GM12878 (cell line): ENCODE measurements at regions not wholly inside any gene's neighbourhood (a gene's known extent, or its start where the extent isn't known, plus 50 kb on each side); places are given as distances from the start of the nearest gene placed in this dataset.

Source experiments
- ATAC-seq: fragments of 200-7000 bp; cut with Tn5 transposase; 3 replicates; pipeline ENCODE4 v1.9.1; 2020; ENCODE audit warnings: mild to moderate bottlenecking, moderate library complexity
- BruUV-seq: library from RNA; stranded (reverse); fragments of 400-500 nt; replicated peaks from 2 replicates; lab custom pipeline; 2021; lab: Mats Ljungman, UMichigan
- CTCF ChIA-PET: fragments of 300-600 bp; sonication (Branson Sonifier 250); formaldehyde crosslinking; extraction: SDS; loops from one replicate; lab custom pipeline; 2021; ENCODE audit warnings: inconsistent platforms; lab: Yijun Ruan, JAX
- POLR2A ChIA-PET: fragments of 350-600 bp; formaldehyde crosslinking; extraction: SDS; loops from one replicate; lab custom pipeline; 2021; ENCODE audit warnings: inconsistent platforms; lab: Charles Lee
- RAD21 ChIA-PET: fragments of 300-600 bp; sonication (Branson Sonifier 250); formaldehyde crosslinking; loops from one replicate; lab custom pipeline; 2023; ENCODE audit warnings: antibody characterized with exemption; ENCODE audit not compliant: unreplicated experiment; lab: Charles Lee
- SMC1A ChIA-PET: fragments of 300-600 bp; sonication (Branson Sonifier 250); formaldehyde crosslinking; loops from one replicate; lab custom pipeline; 2023; ENCODE audit not compliant: unreplicated experiment, uncharacterized antibody; lab: Charles Lee
- DNase-seq: peaks from one replicate; pipeline ENCODE4 v3.0.0-alpha.2; 2011; ENCODE audit warnings: low read depth, low spot score
- FAIRE-seq: peaks from 3 replicates; lab custom pipeline; 2011; peaks lifted over from hg19 to GRCh38; lab: Jason Lieb, UNC
- H2AFZ ChIP-seq: 2 replicates; pipeline ENCODE4 v1.6.0; 2011; ENCODE audit warnings: low read depth, low read length, control low read depth; ENCODE audit not compliant: control insufficient read depth
- H3K27ac ChIP-seq: 2 replicates; pipeline ENCODE4 v1.5.1; 2011; ENCODE audit warnings: control low read depth; ENCODE audit not compliant: control insufficient read depth, insufficient read depth
- H3K27me3 ChIP-seq, 2 experiments: replicated peaks in 1 of 2; 2 replicates each; pipeline versions ENCODE4 v1.6.0 to v1.6.1; 2011; ENCODE audit warnings: low read length in 1 of 2; ENCODE audit not compliant: control insufficient read depth in 2 of 2, insufficient read depth in 2 of 2
- H3K36me3 ChIP-seq, 2 experiments: 2 replicates each; pipeline ENCODE4 v1.5.1; 2011; ENCODE audit warnings: low read length in 1 of 2; ENCODE audit not compliant: control insufficient read depth in 2 of 2, insufficient read depth in 2 of 2
- H3K4me1 ChIP-seq: 2 replicates; pipeline ENCODE4 v1.6.1; 2011; ENCODE audit warnings: mild to moderate bottlenecking, low read length, moderate library complexity, mixed read lengths; ENCODE audit not compliant: control insufficient read depth, insufficient read depth
- H3K4me2 ChIP-seq: 2 replicates; pipeline ENCODE4 v1.6.0; 2011; ENCODE audit warnings: control low read depth; ENCODE audit not compliant: control insufficient read depth, insufficient read depth
- H3K4me3 ChIP-seq: fragments of 200-600 bp; sonication (generic); 2 replicates; pipeline ENCODE4 v1.5.1; 2016
- H3K79me2 ChIP-seq: 2 replicates; pipeline ENCODE4 v1.6.0; 2011; ENCODE audit warnings: low read length; ENCODE audit not compliant: control insufficient read depth, insufficient read depth
- H3K9ac ChIP-seq: 2 replicates; pipeline ENCODE4 v1.8.0; 2011; ENCODE audit warnings: low read length, control low read depth, mixed read lengths; ENCODE audit not compliant: control insufficient read depth, insufficient read depth
- H3K9me3 ChIP-seq: replicated peaks from 3 replicates; pipeline ENCODE4 v1.5.1; 2011; ENCODE audit warnings: mild to moderate bottlenecking, low read length; ENCODE audit not compliant: control insufficient read depth, insufficient read depth
- H4K20me1 ChIP-seq: 2 replicates; pipeline ENCODE4 v1.6.0; 2011; ENCODE audit not compliant: control insufficient read depth, insufficient read depth
- BMI1 ChIP-seq: fragments of 450-650 bp; IDR thresholded peaks from 2 replicates; pipeline ENCODE4 v1.6.1; 2016; ENCODE audit warnings: mild to moderate bottlenecking, moderate library complexity, borderline replicate concordance
- CBX3 ChIP-seq: fragments of 200-600 bp; sonication (generic); IDR thresholded peaks from 2 replicates; pipeline ENCODE4 v1.6.1; 2016; ENCODE audit warnings: low read depth, borderline replicate concordance
- GABPA ChIP-seq: IDR thresholded peaks from 2 replicates; pipeline ENCODE4 v1.6.1; 2014; ENCODE audit warnings: antibody characterized with exemption, low read depth, mild to moderate bottlenecking, inconsistent platforms
- MYC ChIP-seq: IDR thresholded peaks from 2 replicates; pipeline ENCODE4 v1.6.1; 2011; ENCODE audit warnings: mild to moderate bottlenecking, low read length, moderate library complexity, inconsistent platforms; ENCODE audit not compliant: insufficient read depth, insufficient replicate concordance, insufficient read length, severe bottlenecking
- NFIC ChIP-seq: IDR thresholded peaks from 2 replicates; pipeline ENCODE4 v1.6.1; 2012; ENCODE audit warnings: low read depth, mild to moderate bottlenecking, inconsistent platforms, low read length, moderate library complexity
- PAX8 ChIP-seq: fragments of 450-650 bp; IDR thresholded peaks from 2 replicates; pipeline ENCODE4 v1.6.1; 2017; ENCODE audit warnings: mild to moderate bottlenecking, moderate library complexity
- RAD51 ChIP-seq: fragments of 450-650 bp; IDR thresholded peaks from 2 replicates; pipeline ENCODE4 v1.6.1; 2016; ENCODE audit warnings: moderate library complexity, mild to moderate bottlenecking, inconsistent platforms
- RCOR1 ChIP-seq: conservative IDR thresholded peaks from 2 replicates; pipeline ENCODE4 v1.6.1; 2012; ENCODE audit warnings: low read depth, low read length, improper control_type of control experiment
- SMC3 ChIP-seq: IDR thresholded peaks from 2 replicates; pipeline ENCODE4 v1.6.1; 2011; ENCODE audit warnings: low read length, improper control_type of control experiment, borderline replicate concordance
- TCF3 ChIP-seq: IDR thresholded peaks from 2 replicates; pipeline ENCODE4 v1.6.1; 2012; ENCODE audit warnings: low read depth, mild to moderate bottlenecking, low read length, borderline replicate concordance; ENCODE audit not compliant: insufficient read depth
- ZBTB40 ChIP-seq: fragments of 450-650 bp; IDR thresholded peaks from 2 replicates; pipeline ENCODE4 v1.6.1; 2016; ENCODE audit warnings: mild to moderate bottlenecking, moderate library complexity, borderline replicate concordance
- WGBS: methylation state at CpG from one replicate; pipeline ENCODE4 v1.1.6; 2016; ENCODE audit warnings: low lambda C conversion rate; ENCODE audit not compliant: insufficient replicate concordance, insufficient coverage; ENCODE audit errors: missing lambda C conversion rate; 5-methylcytosine and 5-hydroxymethylcytosine counted together
- in situ Hi-C: fragments of 300-500 bp; cut with MboI; formaldehyde crosslinking; loops from 9 replicates; pipeline ENCODE4 v1.14.3; 2018; ENCODE audit warnings: mixed read lengths
- intact Hi-C: fragments of 100-400 bp; cut with micrococcal nuclease; formaldehyde crosslinking; loops from one replicate; pipeline ENCODE4 v1.14.2; 2022; ENCODE audit not compliant: unreplicated experiment
- TF ChIP-seq, protein P1 (sequence below): fragments of 450-650 bp; formaldehyde crosslinking; IDR thresholded peaks from 2 replicates; pipeline ENCODE4 v1.4.0; 2022; ENCODE audit warnings: mild to moderate bottlenecking, moderate library complexity
- TF ChIP-seq, protein P2 (sequence below): fragments of 450-650 bp; IDR thresholded peaks from 2 replicates; pipeline ENCODE4 v1.6.1; 2017; ENCODE audit warnings: antibody characterized with exemption, mild to moderate bottlenecking, moderate library complexity

DNA sequence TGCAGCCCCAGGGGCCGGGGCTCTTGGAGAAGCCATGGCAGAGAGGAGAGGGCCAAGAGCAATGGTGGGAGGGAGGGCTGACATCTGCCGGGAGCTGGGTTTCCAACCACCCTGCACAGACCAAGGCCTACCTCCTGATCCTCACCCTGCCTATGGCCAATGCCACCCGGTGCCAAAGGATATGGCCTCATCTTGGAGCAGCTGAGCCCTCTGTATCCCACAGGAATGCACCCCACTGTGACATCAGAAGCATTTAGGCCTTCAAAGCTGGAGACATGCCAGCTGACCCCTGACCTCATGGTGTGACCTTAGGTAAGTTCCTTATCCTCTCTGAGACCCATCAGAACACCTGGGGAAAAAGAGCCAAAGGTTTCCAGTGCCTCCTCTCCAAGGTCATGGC, 113.6 kb upstream of the ZMIZ1 start:
- in situ Hi-C loops: no loop called here
- CTCF ChIA-PET: no interaction called here
- no peak for FAIRE-seq
- POLR2A ChIA-PET: no interaction called here
- intact Hi-C loops: no loop called here
- no peak for ATAC-seq
- Histone ChIP-seq H3K9ac (no peak overlapping the region), H3K79me2 (no peaks in the 10 kb centered on the region), H3K27ac (no peak overlapping the region), H3K4me1 (no peaks in the 10 kb centered on the region), H3K27me3 (no peaks in the 10 kb centered on the region; a peak in 1 of 4 replicates), H3K36me3 (no peaks in the 10 kb centered on the region), H2AFZ (no peak overlapping the region), H3K4me3 (no peak overlapping the region), H3K4me2 (no peak overlapping the region), H3K9me3 (no peaks in the 10 kb centered on the region), H4K20me1 (no peaks in the 10 kb centered on the region)
- TF ChIP-seq SMC3 (no peak), RCOR1 (no peak), MYC (no peak), NFIC (no peak), PAX8 (no peak), BMI1 (no peak), RAD51 (no peak), GABPA (no peak), TCF3 (no peak), ZBTB40 (no peak), CBX3 (no peak)
- TF ChIP-seq, protein P1, sequence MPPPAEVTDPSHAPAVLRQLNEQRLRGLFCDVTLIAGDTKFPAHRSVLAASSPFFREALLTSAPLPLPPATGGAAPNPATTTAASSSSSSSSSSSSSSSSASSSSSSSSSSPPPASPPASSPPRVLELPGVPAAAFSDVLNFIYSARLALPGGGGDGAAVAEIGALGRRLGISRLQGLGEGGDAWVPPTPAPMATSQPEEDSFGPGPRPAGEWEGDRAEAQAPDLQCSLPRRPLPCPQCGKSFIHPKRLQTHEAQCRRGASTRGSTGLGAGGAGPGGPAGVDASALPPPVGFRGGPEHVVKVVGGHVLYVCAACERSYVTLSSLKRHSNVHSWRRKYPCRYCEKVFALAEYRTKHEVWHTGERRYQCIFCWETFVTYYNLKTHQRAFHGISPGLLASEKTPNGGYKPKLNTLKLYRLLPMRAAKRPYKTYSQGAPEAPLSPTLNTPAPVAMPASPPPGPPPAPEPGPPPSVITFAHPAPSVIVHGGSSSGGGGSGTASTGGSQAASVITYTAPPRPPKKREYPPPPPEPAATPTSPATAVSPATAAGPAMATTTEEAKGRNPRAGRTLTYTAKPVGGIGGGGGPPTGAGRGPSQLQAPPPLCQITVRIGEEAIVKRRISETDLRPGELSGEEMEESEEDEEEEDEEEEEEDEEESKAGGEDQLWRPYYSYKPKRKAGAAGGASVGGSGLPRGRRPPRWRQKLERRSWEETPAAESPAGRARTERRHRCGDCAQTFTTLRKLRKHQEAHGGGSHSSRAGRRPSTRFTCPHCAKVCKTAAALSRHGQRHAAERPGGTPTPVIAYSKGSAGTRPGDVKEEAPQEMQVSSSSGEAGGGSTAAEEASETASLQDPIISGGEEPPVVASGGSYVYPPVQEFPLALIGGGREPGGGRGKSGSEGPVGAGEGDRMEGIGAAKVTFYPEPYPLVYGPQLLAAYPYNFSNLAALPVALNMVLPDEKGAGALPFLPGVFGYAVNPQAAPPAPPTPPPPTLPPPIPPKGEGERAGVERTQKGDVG (CRISPR knock-in tag): no peak
- TF ChIP-seq, protein P2, sequence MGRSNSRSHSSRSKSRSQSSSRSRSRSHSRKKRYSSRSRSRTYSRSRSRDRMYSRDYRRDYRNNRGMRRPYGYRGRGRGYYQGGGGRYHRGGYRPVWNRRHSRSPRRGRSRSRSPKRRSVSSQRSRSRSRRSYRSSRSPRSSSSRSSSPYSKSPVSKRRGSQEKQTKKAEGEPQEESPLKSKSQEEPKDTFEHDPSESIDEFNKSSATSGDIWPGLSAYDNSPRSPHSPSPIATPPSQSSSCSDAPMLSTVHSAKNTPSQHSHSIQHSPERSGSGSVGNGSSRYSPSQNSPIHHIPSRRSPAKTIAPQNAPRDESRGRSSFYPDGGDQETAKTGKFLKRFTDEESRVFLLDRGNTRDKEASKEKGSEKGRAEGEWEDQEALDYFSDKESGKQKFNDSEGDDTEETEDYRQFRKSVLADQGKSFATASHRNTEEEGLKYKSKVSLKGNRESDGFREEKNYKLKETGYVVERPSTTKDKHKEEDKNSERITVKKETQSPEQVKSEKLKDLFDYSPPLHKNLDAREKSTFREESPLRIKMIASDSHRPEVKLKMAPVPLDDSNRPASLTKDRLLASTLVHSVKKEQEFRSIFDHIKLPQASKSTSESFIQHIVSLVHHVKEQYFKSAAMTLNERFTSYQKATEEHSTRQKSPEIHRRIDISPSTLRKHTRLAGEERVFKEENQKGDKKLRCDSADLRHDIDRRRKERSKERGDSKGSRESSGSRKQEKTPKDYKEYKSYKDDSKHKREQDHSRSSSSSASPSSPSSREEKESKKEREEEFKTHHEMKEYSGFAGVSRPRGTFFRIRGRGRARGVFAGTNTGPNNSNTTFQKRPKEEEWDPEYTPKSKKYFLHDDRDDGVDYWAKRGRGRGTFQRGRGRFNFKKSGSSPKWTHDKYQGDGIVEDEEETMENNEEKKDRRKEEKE: no peak
- WGBS: 42% methylated on average over 3 of the region's 3 CpGs
- RAD21 ChIA-PET: interaction anchor here (1.1 kb wide), 1 partner anchor 18 kb away, joined by 3 read pairs; no protein-coding TSS in a partner anchor
- no TSS peak for BruUV-seq
- no peak for DNase-seq
- SMC1A ChIA-PET: no interaction called here
